Prostate gland (tissue), 2 donors: ENCODE measurements at regions not wholly inside any gene's neighbourhood (a gene's known extent, or its start where the extent isn't known, plus 50 kb on each side); places are given as distances from the start of the nearest gene placed in this dataset.
"Not testable (repeated sequence)": the region's sequence is repeated elsewhere in the genome, so short reads cannot be mapped to it uniquely, and the experiment has no call there.

ENCODE experiments used
- DNase-seq: peaks from one replicate; pipeline ENCODE4 v3.0.0-alpha.2; 2019; ENCODE audit warnings: low spot score
- H3K27ac ChIP-seq, 2 donors: fragments of 200-600 bp; sonication (generic); 2 replicates each; pipeline ENCODE4 v1.5.1; 2017 to 2019
- H3K27me3 ChIP-seq: fragments of 200-600 bp; sonication (generic); replicated peaks from 2 replicates; pipeline ENCODE4 v1.5.1; 2019; ENCODE audit not compliant: insufficient read depth
- H3K36me3 ChIP-seq, 2 donors: fragments of 200-600 bp; sonication (generic); 1 replicate in 1 of 2; 2 replicates in 1 of 2; pipeline versions ENCODE4 v1.5.1 to v1.8.1; 2017 to 2019
- H3K4me1 ChIP-seq: fragments of 200-600 bp; sonication (generic); replicated peaks from 2 replicates; pipeline ENCODE4 v1.5.1; 2019
- H3K4me3 ChIP-seq, 2 donors: fragments of 200-600 bp; sonication (generic); 2 replicates each; pipeline ENCODE4 v1.5.1; 2017 to 2019
- H3K9me3 ChIP-seq: fragments of 200-600 bp; sonication (generic); 2 replicates; pipeline ENCODE4 v1.5.1; 2017
- POLR2A ChIP-seq: fragments of 450-650 bp; IDR thresholded peaks from one replicate; pipeline ENCODE4 v1.6.1; 2016; ENCODE audit warnings: antibody characterized with exemption, mild to moderate bottlenecking
- POLR2AphosphoS5 ChIP-seq: sonication (generic); formaldehyde crosslinking; IDR thresholded peaks from one replicate; pipeline ENCODE4 v1.6.1; 2017; ENCODE audit warnings: antibody characterized with exemption
- WGBS: methylation state at CpG from one replicate; pipeline ENCODE4 v1.1.5; 2018; 5-methylcytosine and 5-hydroxymethylcytosine counted together
- intact Hi-C: fragments of 100-400 bp; cut with DNase I; formaldehyde crosslinking; loops from one replicate; pipeline ENCODE4 v1.14.2; 2022
- TF ChIP-seq, protein P1 (sequence below), 4 experiments: fragments of 200-600 bp in 2 of 4; fragments of 450-650 bp in 2 of 4; sonication (generic) in 2 of 4; IDR thresholded peaks; 1 replicate in 3 of 4; 2 replicates in 1 of 4; pipeline ENCODE4 v1.5.1; 2016 to 2019; ENCODE audit warnings: antibody characterized with exemption in 4 of 4, mild to moderate bottlenecking in 2 of 4, moderate library complexity in 2 of 4

DNA sequence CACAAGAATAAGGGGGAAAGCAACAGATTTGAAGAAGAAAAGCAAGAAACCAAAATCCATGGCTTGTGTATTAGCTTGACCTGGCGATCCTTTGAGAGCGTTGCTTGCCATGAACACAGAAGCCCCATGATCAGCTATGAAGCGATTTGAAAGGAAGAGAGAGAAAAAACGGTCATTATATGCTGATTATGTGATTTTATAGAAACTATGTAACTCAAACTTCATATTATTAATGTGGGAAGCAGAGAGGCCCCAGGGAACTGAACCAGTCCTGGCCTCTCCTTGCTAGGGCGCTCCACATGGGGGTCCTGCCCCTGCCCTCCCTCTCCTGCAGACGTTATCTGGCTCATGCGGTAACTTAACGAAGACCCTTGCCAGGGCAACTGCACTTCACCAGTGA is 306.1 kb upstream of the ADARB2 start:
- TF ChIP-seq POLR2AphosphoS5 (no peak), POLR2A (no peak)
- TF ChIP-seq, protein P1, sequence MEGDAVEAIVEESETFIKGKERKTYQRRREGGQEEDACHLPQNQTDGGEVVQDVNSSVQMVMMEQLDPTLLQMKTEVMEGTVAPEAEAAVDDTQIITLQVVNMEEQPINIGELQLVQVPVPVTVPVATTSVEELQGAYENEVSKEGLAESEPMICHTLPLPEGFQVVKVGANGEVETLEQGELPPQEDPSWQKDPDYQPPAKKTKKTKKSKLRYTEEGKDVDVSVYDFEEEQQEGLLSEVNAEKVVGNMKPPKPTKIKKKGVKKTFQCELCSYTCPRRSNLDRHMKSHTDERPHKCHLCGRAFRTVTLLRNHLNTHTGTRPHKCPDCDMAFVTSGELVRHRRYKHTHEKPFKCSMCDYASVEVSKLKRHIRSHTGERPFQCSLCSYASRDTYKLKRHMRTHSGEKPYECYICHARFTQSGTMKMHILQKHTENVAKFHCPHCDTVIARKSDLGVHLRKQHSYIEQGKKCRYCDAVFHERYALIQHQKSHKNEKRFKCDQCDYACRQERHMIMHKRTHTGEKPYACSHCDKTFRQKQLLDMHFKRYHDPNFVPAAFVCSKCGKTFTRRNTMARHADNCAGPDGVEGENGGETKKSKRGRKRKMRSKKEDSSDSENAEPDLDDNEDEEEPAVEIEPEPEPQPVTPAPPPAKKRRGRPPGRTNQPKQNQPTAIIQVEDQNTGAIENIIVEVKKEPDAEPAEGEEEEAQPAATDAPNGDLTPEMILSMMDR (IDR thresholded peaks at IDR 0.05) = no peak

DNA sequence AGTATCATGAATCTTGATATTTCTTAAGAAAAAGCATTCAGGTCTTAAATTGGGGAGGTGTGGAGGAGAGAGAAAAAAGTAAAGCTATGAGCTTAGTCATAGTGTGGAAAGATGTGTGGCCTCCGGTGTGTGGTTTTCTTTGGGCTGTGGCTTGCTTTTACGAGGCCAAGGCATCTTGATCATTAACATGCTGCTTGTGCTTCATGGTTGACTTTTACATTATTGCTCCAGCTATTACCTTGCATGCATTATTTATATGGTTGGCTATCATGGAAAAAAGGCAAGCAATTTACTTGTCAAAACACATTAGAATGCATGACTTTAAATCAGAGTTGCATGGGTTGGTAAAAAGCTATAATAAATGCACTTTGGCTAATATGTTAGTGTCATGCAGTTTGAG is 300.7 kb upstream of the ADARB2 start:
- intact Hi-C loops = no loop called here
- no peak for DNase-seq
- no peaks in the 10 kb centered on the region for H3K36me3 ChIP-seq
- TF ChIP-seq POLR2A = no peak
- TF ChIP-seq, protein P1 (IDR thresholded peaks at IDR 0.05) = no peak
- TF ChIP-seq POLR2AphosphoS5 = no peak
- no peak overlapping the region for H3K27ac ChIP-seq
- H3K9me3 ChIP-seq = no peaks in the 10 kb centered on the region
- WGBS = 56% methylated on average over 2 of the region's 2 CpGs
- H3K4me1 ChIP-seq = no peaks in the 10 kb centered on the region
- no peak overlapping the region for H3K4me3 ChIP-seq
- no peaks in the 10 kb centered on the region for H3K27me3 ChIP-seq

More for the DNA sequence above, 306.1 kb upstream of the ADARB2 start:
- Histone ChIP-seq H3K9me3 (no peaks in the 10 kb centered on the region), H3K4me1 (no peaks in the 10 kb centered on the region), H3K36me3 (no peaks in the 10 kb centered on the region), H3K27me3 (no peaks in the 10 kb centered on the region), H3K4me3 (no peak overlapping the region), H3K27ac (no peak overlapping the region)
- intact Hi-C loops = no loop called here
- no peak for DNase-seq
- WGBS = 84% methylated on average over 8 of the region's 8 CpGs

DNA sequence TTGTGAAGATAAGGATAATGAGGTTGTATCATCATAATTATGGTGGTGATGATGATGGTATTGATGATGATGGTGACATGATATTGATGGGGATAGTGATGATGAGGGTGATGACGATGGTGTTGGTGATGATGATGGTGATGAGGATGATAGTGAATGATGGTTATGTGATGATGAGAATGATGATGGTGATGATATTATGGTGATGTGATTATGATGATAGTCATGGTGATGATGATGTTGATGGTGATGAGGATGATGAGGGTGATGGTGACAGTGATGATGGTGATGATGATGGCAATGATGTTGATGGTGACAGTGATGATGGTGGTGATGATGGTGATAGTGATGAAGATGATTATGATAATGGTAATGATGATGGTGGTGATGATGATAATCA is 299.9 kb upstream of the ADARB2 start:
- no peak for DNase-seq
- H3K4me1 ChIP-seq = no peaks in the 10 kb centered on the region
- intact Hi-C loops = no loop called here
- WGBS = 100% methylated on average over 1 of the region's 1 CpG
- H3K9me3 ChIP-seq = no peaks in the 10 kb centered on the region
- TF ChIP-seq POLR2A = no peak
- no peak for TF ChIP-seq POLR2AphosphoS5
- H3K36me3 ChIP-seq = no peaks in the 10 kb centered on the region
- no peak overlapping the region for H3K27ac ChIP-seq
- H3K27me3 ChIP-seq = no peaks in the 10 kb centered on the region
- no peak overlapping the region for H3K4me3 ChIP-seq

DNA sequence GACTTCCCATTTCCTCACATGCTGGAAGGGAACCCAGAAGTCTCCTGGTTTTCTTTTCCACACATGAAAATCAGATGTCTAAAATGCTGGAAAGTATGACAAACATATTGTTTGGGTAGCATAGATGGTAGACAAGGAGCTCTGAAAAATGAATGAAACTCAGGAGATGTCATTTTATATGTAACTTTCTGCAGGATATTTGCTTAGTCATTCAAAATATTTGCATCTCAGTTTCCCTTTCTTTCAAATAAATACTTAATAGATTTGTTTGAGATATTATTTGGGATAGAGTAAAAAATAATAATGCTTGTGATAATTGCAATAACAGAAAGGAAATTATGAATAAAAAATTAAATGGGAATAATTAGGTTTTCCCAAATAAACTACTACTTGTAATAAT is 298.9 kb upstream of the ADARB2 start:
- H3K4me3 ChIP-seq = no peak overlapping the region
- DNase-seq = no peak
- no peak overlapping the region for H3K27ac ChIP-seq
- no peaks in the 10 kb centered on the region for H3K36me3 ChIP-seq
- no peaks in the 10 kb centered on the region for H3K27me3 ChIP-seq
- intact Hi-C loops = no loop called here
- no peaks in the 10 kb centered on the region for H3K9me3 ChIP-seq
- H3K4me1 ChIP-seq = no peaks in the 10 kb centered on the region
- TF ChIP-seq POLR2A = no peak

DNA sequence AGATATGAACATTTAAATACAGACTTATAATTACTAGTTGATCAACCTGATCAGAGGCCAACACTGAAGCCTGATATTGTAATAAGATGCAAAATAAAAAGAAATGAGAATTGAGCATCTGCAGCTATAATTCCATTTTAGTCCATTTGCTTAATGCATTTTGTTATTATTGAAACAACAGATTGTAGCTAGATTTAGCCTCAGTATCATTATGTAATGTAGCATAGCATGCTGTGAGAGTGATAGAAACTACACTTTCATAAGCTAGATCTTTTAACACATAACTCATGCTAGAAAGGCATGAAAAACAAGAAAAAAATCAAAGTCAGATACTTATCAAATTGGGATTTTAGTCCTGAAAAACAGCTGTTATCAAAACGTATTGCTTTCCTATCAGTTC is 292.7 kb upstream of the ADARB2 start:
- H3K9me3 ChIP-seq = no peaks in the 10 kb centered on the region
- no peak overlapping the region for H3K27ac ChIP-seq
- H3K4me3 ChIP-seq = no peak overlapping the region
- no peak for DNase-seq
- H3K27me3 ChIP-seq = no peaks in the 10 kb centered on the region
- H3K36me3 ChIP-seq = no peaks in the 10 kb centered on the region
- intact Hi-C loops = no loop called here
- H3K4me1 ChIP-seq = no peaks in the 10 kb centered on the region
- TF ChIP-seq POLR2A (no peak), POLR2AphosphoS5 (no peak)
- TF ChIP-seq, protein P1 (IDR thresholded peaks at IDR 0.05) = no peak
- 49% methylated on average over 1 of the region's 1 CpG for WGBS

DNA sequence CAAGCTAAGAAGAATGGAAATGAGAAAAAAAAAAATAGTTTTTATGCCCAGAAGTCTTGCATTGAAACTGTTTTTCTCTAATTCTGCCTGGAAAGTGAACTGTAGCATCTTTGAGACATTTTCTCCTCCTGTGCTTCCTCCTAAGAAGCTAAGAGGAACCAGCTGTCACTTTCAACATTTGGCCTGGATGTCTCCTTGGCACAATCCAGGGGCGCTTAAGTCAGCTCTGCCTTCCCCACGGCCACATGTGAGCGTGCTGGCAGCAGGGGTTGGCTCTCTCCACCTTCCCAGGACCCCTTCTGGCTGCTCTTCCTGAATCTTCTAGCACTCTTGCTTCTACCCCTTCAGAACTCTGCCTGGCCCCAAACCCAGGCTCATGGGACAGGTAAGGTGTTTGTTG is 289.6 kb upstream of the ADARB2 start:
- TF ChIP-seq, protein P1 (IDR thresholded peaks at IDR 0.05) = no peak
- TF ChIP-seq POLR2AphosphoS5 (no peak), POLR2A (no peak)
- H3K27me3 ChIP-seq = no peaks in the 10 kb centered on the region
- H3K9me3 ChIP-seq = no peaks in the 10 kb centered on the region
- no peaks in the 10 kb centered on the region for H3K4me1 ChIP-seq
- WGBS = 58% methylated on average over 3 of the region's 3 CpGs
- DNase-seq = no peak
- intact Hi-C loops = no loop called here
- no peak overlapping the region for H3K4me3 ChIP-seq
- H3K36me3 ChIP-seq = no peaks in the 10 kb centered on the region
- H3K27ac ChIP-seq = no peak overlapping the region

DNA sequence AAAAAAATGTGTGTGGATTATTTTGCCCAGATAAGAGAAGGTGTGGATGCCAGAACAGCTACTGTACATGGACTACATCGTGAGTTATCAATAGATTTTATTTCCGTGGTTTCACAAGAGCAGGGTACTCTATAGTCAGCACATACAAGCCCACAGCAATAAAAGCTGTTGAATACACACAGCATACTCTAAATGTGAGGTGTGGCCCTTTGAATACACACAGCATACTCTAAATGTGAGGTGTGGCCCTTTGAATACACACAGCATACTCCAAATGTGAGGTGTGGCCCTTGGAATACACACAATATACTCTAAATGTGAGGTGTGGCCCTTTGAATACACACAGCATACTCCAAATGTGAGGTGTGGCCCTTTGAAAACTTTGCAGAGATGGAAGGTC is 287.4 kb upstream of the ADARB2 start:
- H3K4me3 ChIP-seq, H3K27ac ChIP-seq, DNase-seq, intact Hi-C loops, H3K9me3 ChIP-seq, H3K4me1 ChIP-seq, H3K27me3 ChIP-seq, H3K36me3 ChIP-seq: not testable (repeated sequence)
- 25% methylated on average over 2 of the region's 2 CpGs for WGBS
